ENCODE measurements at regions not wholly inside any gene's neighbourhood (a gene's known extent, or its start where the extent isn't known, plus 50 kb on each side); places are given as distances from the start of the nearest gene placed in this dataset.

GRCh38 chr9:85248514-85249312, 493.0 kb downstream of the AGTPBP1 start:
- no peak overlapping the region for H3K4me3 ChIP-seq (ENCODE audit: control insufficient read depth, low read depth, low read length)
- peak; percentile 50 for DNase-seq (ENCODE audit: low read depth)

GRCh38 chr9:85246541-85246940, 495.2 kb downstream of the AGTPBP1 start:
- no peak for TF ChIP-seq CTCF (IDR thresholded peaks at IDR 0.05; ENCODE audit: control insufficient read depth, insufficient read depth, low read depth, low read length, missing control alignments)
- DNase-seq (ENCODE audit: low read depth), result no peak
- no peak overlapping the region for H3K4me3 ChIP-seq (ENCODE audit: control insufficient read depth, low read depth, low read length)

More at GRCh38 chr9:85248514-85249312, 493.0 kb downstream of the AGTPBP1 start:
- no peak for TF ChIP-seq CTCF (IDR thresholded peaks at IDR 0.05; ENCODE audit: control insufficient read depth, insufficient read depth, low read depth, low read length, missing control alignments)

GRCh38 chr9:85244856-85245255, 496.9 kb downstream of the AGTPBP1 start:
- no peak overlapping the region for H3K4me3 ChIP-seq (ENCODE audit: control insufficient read depth, low read depth, low read length)
- no peak for TF ChIP-seq CTCF (IDR thresholded peaks at IDR 0.05; ENCODE audit: control insufficient read depth, insufficient read depth, low read depth, low read length, missing control alignments)
- DNase-seq (ENCODE audit: low read depth), result no peak

GRCh38 chr9:85243977-85244376, 497.8 kb downstream of the AGTPBP1 start:
- DNase-seq (ENCODE audit: low read depth), result no peak
- TF ChIP-seq CTCF (IDR thresholded peaks at IDR 0.05; ENCODE audit: control insufficient read depth, insufficient read depth, low read depth, low read length, missing control alignments), result no peak
- no peak overlapping the region for H3K4me3 ChIP-seq (ENCODE audit: control insufficient read depth, low read depth, low read length)

GRCh38 chr9:85237478-85237877, 504.3 kb downstream of the AGTPBP1 start:
- no peak overlapping the region for H3K4me3 ChIP-seq (ENCODE audit: control insufficient read depth, low read depth, low read length)
- TF ChIP-seq CTCF (IDR thresholded peaks at IDR 0.05; ENCODE audit: control insufficient read depth, insufficient read depth, low read depth, low read length, missing control alignments), result no peak
- DNase-seq (ENCODE audit: low read depth), result no peak

- H3K4me3 ChIP-seq (ENCODE audit: control insufficient read depth, low read depth, low read length), result no peak overlapping the region
- DNase-seq (ENCODE audit: low read depth), result no peak
- TF ChIP-seq CTCF (IDR thresholded peaks at IDR 0.05; ENCODE audit: control insufficient read depth, insufficient read depth, low read depth, low read length, missing control alignments), result no peak
Measured at GRCh38 chr9:85230081-85230480, 511.7 kb downstream of the AGTPBP1 start.

Measured in AG09309 (cell line).